ENCODE measurements at regions not wholly inside any gene's neighbourhood (a gene's known extent, or its start where the extent isn't known, plus 50 kb on each side); places are given as distances from the start of the nearest gene placed in this dataset.

DNA sequence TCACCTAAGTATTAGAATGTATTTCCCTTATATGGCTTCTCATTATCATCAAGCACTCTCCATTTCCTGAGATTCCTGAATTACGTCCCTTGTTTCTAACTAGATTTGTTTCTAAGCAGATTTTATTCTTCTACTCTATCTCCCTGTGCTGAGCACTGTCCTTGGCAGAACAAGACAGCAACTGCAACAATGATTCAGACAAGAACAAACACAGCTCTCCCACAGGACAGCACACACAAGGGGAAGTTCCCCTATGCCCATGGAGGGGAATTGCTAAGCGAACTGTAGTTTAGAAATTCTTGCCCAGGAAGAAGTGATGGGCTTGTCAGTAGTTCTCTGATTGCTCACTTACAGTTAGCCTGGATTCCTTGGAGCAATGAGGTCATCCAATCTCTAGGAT is 759.9 kb downstream of the DTWD2 start (continued):
- TF ChIP-seq ZNF462 (CRISPR knock-in tag; IDR thresholded peaks at IDR 0.05) (no peak), STAT1 (IDR thresholded peaks at IDR 0.05; ENCODE audit: unreplicated experiment) (no peak), REST (IDR thresholded peaks at IDR 0.05; ENCODE audit: unreplicated experiment) (no peak), ZNF331 (CRISPR knock-in tag; IDR thresholded peaks at IDR 0.05; ENCODE audit: low read depth) (no peak)
- TF ChIP-seq, protein P1, sequence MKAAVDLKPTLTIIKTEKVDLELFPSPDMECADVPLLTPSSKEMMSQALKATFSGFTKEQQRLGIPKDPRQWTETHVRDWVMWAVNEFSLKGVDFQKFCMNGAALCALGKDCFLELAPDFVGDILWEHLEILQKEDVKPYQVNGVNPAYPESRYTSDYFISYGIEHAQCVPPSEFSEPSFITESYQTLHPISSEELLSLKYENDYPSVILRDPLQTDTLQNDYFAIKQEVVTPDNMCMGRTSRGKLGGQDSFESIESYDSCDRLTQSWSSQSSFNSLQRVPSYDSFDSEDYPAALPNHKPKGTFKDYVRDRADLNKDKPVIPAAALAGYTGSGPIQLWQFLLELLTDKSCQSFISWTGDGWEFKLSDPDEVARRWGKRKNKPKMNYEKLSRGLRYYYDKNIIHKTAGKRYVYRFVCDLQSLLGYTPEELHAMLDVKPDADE (IDR thresholded peaks at IDR 0.05) = no peak
- TF ChIP-seq, protein P2, sequence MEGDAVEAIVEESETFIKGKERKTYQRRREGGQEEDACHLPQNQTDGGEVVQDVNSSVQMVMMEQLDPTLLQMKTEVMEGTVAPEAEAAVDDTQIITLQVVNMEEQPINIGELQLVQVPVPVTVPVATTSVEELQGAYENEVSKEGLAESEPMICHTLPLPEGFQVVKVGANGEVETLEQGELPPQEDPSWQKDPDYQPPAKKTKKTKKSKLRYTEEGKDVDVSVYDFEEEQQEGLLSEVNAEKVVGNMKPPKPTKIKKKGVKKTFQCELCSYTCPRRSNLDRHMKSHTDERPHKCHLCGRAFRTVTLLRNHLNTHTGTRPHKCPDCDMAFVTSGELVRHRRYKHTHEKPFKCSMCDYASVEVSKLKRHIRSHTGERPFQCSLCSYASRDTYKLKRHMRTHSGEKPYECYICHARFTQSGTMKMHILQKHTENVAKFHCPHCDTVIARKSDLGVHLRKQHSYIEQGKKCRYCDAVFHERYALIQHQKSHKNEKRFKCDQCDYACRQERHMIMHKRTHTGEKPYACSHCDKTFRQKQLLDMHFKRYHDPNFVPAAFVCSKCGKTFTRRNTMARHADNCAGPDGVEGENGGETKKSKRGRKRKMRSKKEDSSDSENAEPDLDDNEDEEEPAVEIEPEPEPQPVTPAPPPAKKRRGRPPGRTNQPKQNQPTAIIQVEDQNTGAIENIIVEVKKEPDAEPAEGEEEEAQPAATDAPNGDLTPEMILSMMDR (conservative IDR thresholded peaks at IDR 0.05; ENCODE audit: low read depth in 2 of 2) = no peak

Measured in GM23338 (cell line).